GM19193 (cell line): ENCODE measurements at regions not wholly inside any gene's neighbourhood (a gene's known extent, or its start where the extent isn't known, plus 50 kb on each side); places are given as distances from the start of the nearest gene placed in this dataset.

Experiments
- POLR2A ChIP-seq: IDR thresholded peaks from 4 replicates; pipeline ENCODE4 v1.6.1; 2011; ENCODE audit not compliant: insufficient read depth, insufficient read length; ENCODE audit errors: extremely low read depth

GRCh38 chr14:61925732-61926435 is 163.7 kb downstream of the SNAPC1 start:
- TF ChIP-seq POLR2A, result no peak

GRCh38 chr14:61927060-61927459 is 164.8 kb downstream of the SNAPC1 start:
- no peak for TF ChIP-seq POLR2A

GRCh38 chr14:61927520-61927919 is 165.3 kb downstream of the SNAPC1 start:
- no peak for TF ChIP-seq POLR2A

- no peak for TF ChIP-seq POLR2A
Measured at GRCh38 chr14:61928300-61928699, 166.1 kb downstream of the SNAPC1 start.

GRCh38 chr14:61928701-61929100 is 166.5 kb downstream of the SNAPC1 start:
- TF ChIP-seq POLR2A, result no peak

- no peak for TF ChIP-seq POLR2A
Measured at GRCh38 chr14:61929651-61930050, 167.4 kb downstream of the SNAPC1 start.

- no peak for TF ChIP-seq POLR2A
Measured at GRCh38 chr14:61930101-61930857, 168.1 kb downstream of the SNAPC1 start.

- no peak for TF ChIP-seq POLR2A
Measured at GRCh38 chr14:61932974-61933373, 170.8 kb downstream of the SNAPC1 start.

GRCh38 chr14:61934385-61934784 is 172.2 kb downstream of the SNAPC1 start:
- TF ChIP-seq POLR2A, result no peak

GRCh38 chr14:61939776-61940175 is 177.6 kb downstream of the SNAPC1 start:
- TF ChIP-seq POLR2A, result no peak

- no peak for TF ChIP-seq POLR2A
Measured at GRCh38 chr14:61940666-61941420, 178.6 kb downstream of the SNAPC1 start.

- no peak for TF ChIP-seq POLR2A
Measured at GRCh38 chr14:61941421-61942150, 179.4 kb downstream of the SNAPC1 start.

- no peak for TF ChIP-seq POLR2A
Measured at GRCh38 chr14:61948376-61948775, 186.2 kb downstream of the SNAPC1 start.

- no peak for TF ChIP-seq POLR2A
Measured at GRCh38 chr14:61950340-61950739, 188.1 kb downstream of the SNAPC1 start.

- no peak for TF ChIP-seq POLR2A
Measured at GRCh38 chr14:61953602-61954001, 191.4 kb downstream of the SNAPC1 start.
